Activated naive CD8-positive, alpha-beta T cell treated with anti-CD3 and anti-CD28 coated beads for 36 hours (primary cell): ENCODE measurements at regions not wholly inside any gene's neighbourhood (a gene's known extent, or its start where the extent isn't known, plus 50 kb on each side); places are given as distances from the start of the nearest gene placed in this dataset.

Experiments used
- DNase-seq: peaks from one replicate; pipeline ENCODE4 v3.0.0; 2021
- H3K27ac Mint-ChIP-seq: one replicate; pipeline ENCODE4 v1.8.0; 2022; ENCODE audit warnings: mild to moderate bottlenecking, moderate library complexity, mixed read lengths
- H3K27me3 Mint-ChIP-seq: one replicate; pipeline ENCODE4 v1.8.0; 2022; ENCODE audit warnings: mild to moderate bottlenecking, mixed read lengths
- H3K36me3 Mint-ChIP-seq: one replicate; pipeline ENCODE4 v1.8.0; 2021; ENCODE audit warnings: mild to moderate bottlenecking, mixed read lengths
- H3K4me1 Mint-ChIP-seq: one replicate; pipeline ENCODE4 v1.8.0; 2021; ENCODE audit warnings: mixed read lengths
- H3K4me3 Mint-ChIP-seq: one replicate; pipeline ENCODE4 v1.8.0; 2022; ENCODE audit warnings: mild to moderate bottlenecking, moderate library complexity, mixed read lengths
- H3K9me3 Mint-ChIP-seq: one replicate; pipeline ENCODE4 v1.8.0; 2022; ENCODE audit warnings: mixed read lengths

GRCh38 chr4:85402371-85402770 lies 72.6 kb upstream of the ARHGAP24 start:
- Mint-ChIP-seq H3K36me3 (no peaks in the 10 kb centered on the region), H3K4me1 (peaks cover 6% of the 10 kb centered on the region), H3K27ac (no peak overlapping the region), H3K4me3 (no peak overlapping the region), H3K9me3 (peaks cover 1% of the 10 kb centered on the region), H3K27me3 (no peaks in the 10 kb centered on the region)
- no peak for DNase-seq

GRCh38 chr4:85406185-85406584 lies 68.8 kb upstream of the ARHGAP24 start:
- H3K27ac Mint-ChIP-seq, result no peak overlapping the region
- no peaks in the 10 kb centered on the region for H3K9me3 Mint-ChIP-seq
- no peaks in the 10 kb centered on the region for H3K4me1 Mint-ChIP-seq
- H3K27me3 Mint-ChIP-seq, result no peaks in the 10 kb centered on the region
- no peak for DNase-seq
- H3K4me3 Mint-ChIP-seq, result no peak overlapping the region
- no peaks in the 10 kb centered on the region for H3K36me3 Mint-ChIP-seq

GRCh38 chr4:85407546-85407945 lies 67.4 kb upstream of the ARHGAP24 start:
- DNase-seq, result no peak
- Mint-ChIP-seq H3K9me3 (no peaks in the 10 kb centered on the region), H3K27me3 (no peaks in the 10 kb centered on the region), H3K4me1 (no peaks in the 10 kb centered on the region), H3K27ac (no peak overlapping the region), H3K36me3 (no peaks in the 10 kb centered on the region), H3K4me3 (no peak overlapping the region)

GRCh38 chr4:85408301-85408700 lies 66.6 kb upstream of the ARHGAP24 start:
- Mint-ChIP-seq H3K27me3 (no peaks in the 10 kb centered on the region), H3K9me3 (no peaks in the 10 kb centered on the region), H3K36me3 (no peaks in the 10 kb centered on the region)

GRCh38 chr4:85409251-85409650 lies 65.7 kb upstream of the ARHGAP24 start:
- H3K4me3 Mint-ChIP-seq, result no peak overlapping the region
- no peaks in the 10 kb centered on the region for H3K4me1 Mint-ChIP-seq
- H3K36me3 Mint-ChIP-seq, result no peaks in the 10 kb centered on the region
- no peak overlapping the region for H3K27ac Mint-ChIP-seq
- no peaks in the 10 kb centered on the region for H3K9me3 Mint-ChIP-seq
- DNase-seq, result no peak
- H3K27me3 Mint-ChIP-seq, result no peaks in the 10 kb centered on the region

More at GRCh38 chr4:85408301-85408700, 66.6 kb upstream of the ARHGAP24 start:
- Mint-ChIP-seq H3K27ac (no peak overlapping the region), H3K4me3 (no peak overlapping the region), H3K4me1 (no peaks in the 10 kb centered on the region)
- DNase-seq, result no peak

- no peak for DNase-seq
- Mint-ChIP-seq H3K36me3 (no peaks in the 10 kb centered on the region), H3K9me3 (no peaks in the 10 kb centered on the region), H3K4me3 (no peak overlapping the region), H3K27ac (no peak overlapping the region), H3K4me1 (no peaks in the 10 kb centered on the region), H3K27me3 (no peaks in the 10 kb centered on the region)
Observed at GRCh38 chr4:85411386-85411785, 63.6 kb upstream of the ARHGAP24 start.

GRCh38 chr4:85414972-85415371 lies 60.0 kb upstream of the ARHGAP24 start:
- H3K27me3 Mint-ChIP-seq, result no peaks in the 10 kb centered on the region
- H3K4me3 Mint-ChIP-seq, result no peak overlapping the region
- DNase-seq, result no peak
- H3K4me1 Mint-ChIP-seq, result no peaks in the 10 kb centered on the region
- no peaks in the 10 kb centered on the region for H3K36me3 Mint-ChIP-seq
- no peak overlapping the region for H3K27ac Mint-ChIP-seq
- H3K9me3 Mint-ChIP-seq, result no peaks in the 10 kb centered on the region

GRCh38 chr4:85416094-85416493 lies 58.9 kb upstream of the ARHGAP24 start:
- H3K4me3 Mint-ChIP-seq, result no peak overlapping the region
- H3K9me3 Mint-ChIP-seq, result no peaks in the 10 kb centered on the region
- no peaks in the 10 kb centered on the region for H3K27me3 Mint-ChIP-seq
- H3K4me1 Mint-ChIP-seq, result no peaks in the 10 kb centered on the region
- no peak overlapping the region for H3K27ac Mint-ChIP-seq
- DNase-seq, result no peak
- H3K36me3 Mint-ChIP-seq, result no peaks in the 10 kb centered on the region

- no peaks in the 10 kb centered on the region for H3K27me3 Mint-ChIP-seq
- no peak for DNase-seq
- H3K36me3 Mint-ChIP-seq, result no peaks in the 10 kb centered on the region
- H3K27ac Mint-ChIP-seq, result no peak overlapping the region
- H3K9me3 Mint-ChIP-seq, result no peaks in the 10 kb centered on the region
- H3K4me3 Mint-ChIP-seq, result no peak overlapping the region
- no peaks in the 10 kb centered on the region for H3K4me1 Mint-ChIP-seq
Observed at GRCh38 chr4:85419103-85419502, 55.8 kb upstream of the ARHGAP24 start.

- H3K4me3 Mint-ChIP-seq, result no peak overlapping the region
- no peaks in the 10 kb centered on the region for H3K9me3 Mint-ChIP-seq
- no peaks in the 10 kb centered on the region for H3K4me1 Mint-ChIP-seq
- no peaks in the 10 kb centered on the region for H3K27me3 Mint-ChIP-seq
- no peak overlapping the region for H3K27ac Mint-ChIP-seq
- no peak for DNase-seq
- H3K36me3 Mint-ChIP-seq, result no peaks in the 10 kb centered on the region
Observed at GRCh38 chr4:85420831-85421230, 54.1 kb upstream of the ARHGAP24 start.

GRCh38 chr4:85423431-85423830 lies 51.5 kb upstream of the ARHGAP24 start:
- no peaks in the 10 kb centered on the region for H3K4me1 Mint-ChIP-seq
- no peaks in the 10 kb centered on the region for H3K36me3 Mint-ChIP-seq
- DNase-seq, result no peak
- H3K27me3 Mint-ChIP-seq, result no peaks in the 10 kb centered on the region
- H3K4me3 Mint-ChIP-seq, result no peak overlapping the region
- no peaks in the 10 kb centered on the region for H3K9me3 Mint-ChIP-seq
- H3K27ac Mint-ChIP-seq, result no peak overlapping the region
